ENCODE measurements at regions not wholly inside any gene's neighbourhood (a gene's known extent, or its start where the extent isn't known, plus 50 kb on each side); places are given as distances from the start of the nearest gene placed in this dataset.
"Not testable (repeated sequence)": the region's sequence is repeated elsewhere in the genome, so short reads cannot be mapped to it uniquely, and the experiment has no call there.

GRCh38 chr3:99315896-99316295 is 322.5 kb upstream of the COL8A1 start:
- DNase-seq, result no peak

DNA sequence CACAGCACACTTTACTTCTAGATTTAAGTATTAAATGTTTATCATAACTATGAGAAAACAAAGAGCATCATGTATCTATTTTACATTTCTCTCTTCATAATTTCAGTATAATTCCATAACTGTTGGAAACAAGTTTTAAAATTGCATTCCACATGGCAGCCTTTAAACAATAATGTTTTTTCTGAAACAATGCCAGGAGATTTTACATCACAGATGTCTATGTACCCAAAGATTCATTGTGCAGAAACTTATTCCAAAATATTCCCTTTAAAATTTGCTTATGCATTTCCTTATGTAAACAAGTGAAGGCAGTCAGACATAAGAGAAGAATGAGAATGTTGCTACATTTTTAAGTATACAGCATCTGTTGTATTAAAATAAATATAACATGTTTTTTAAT is 324.9 kb upstream of the COL8A1 start:
- DNase-seq, result no peak

DNA sequence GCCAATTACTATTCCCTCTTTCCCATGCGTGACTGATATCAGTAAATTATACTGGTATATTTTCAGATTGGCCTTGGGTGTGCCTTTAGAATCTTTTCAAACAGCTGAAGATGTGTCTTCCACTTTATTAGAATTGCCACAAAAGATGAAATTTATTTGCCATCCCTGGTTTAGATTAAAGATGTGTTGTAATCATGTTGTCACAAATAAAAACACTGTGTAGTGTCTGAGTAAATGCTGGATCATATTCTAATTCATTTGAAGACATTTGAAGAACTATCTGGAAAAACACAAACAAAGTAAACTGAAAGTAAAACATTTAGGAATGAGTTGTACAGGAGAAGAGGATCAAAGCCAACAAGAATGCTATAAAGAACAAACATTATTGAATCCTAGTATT is 339.7 kb upstream of the COL8A1 start:
- DNase-seq, result no peak

DNA sequence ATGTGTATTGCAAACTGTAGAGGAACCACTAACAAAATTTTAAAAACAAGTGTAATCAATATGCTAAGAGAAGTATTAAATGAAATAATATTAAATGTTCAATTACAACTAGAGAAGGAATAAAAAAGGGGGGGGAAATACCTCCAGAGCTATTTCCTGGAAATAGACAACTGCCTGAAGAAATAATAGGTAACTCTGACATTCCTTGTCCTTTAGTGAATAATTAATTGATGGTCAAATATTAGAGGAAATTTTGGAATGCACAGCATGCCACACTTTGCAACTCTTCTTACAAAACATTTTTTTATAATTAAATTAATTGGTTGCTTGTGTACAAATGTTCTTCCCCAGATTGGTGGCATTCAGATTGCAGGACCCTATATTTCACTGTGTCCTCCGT is 342.6 kb upstream of the COL8A1 start:
- no peak for DNase-seq

- not testable (repeated sequence) for DNase-seq
These were observed 344.3 kb upstream of the COL8A1 start for GRCh38 chr3:99294092-99294491.

DNA sequence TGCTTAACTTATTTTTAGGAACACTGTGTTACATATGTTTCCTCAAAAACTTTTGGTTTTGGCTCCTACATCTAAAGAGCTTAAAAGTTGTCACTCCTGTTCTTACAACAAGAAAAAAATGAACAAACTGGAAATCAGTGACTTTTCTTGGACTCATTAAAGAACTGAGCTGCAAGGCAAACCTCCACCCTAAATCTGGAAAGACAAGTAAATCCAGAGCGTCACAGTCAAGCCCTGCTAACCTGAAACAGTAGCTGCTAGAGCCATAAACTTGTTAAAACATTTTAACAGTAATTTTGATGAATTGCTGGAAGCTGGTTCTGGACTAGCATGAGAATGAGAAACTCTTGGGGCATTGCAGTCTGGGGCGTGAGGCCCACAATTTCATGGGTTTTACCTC is 350.5 kb upstream of the COL8A1 start:
- no peak for DNase-seq

- no peak for DNase-seq
These were observed 352.0 kb upstream of the COL8A1 start for GRCh38 chr3:99286266-99286845.

DNA sequence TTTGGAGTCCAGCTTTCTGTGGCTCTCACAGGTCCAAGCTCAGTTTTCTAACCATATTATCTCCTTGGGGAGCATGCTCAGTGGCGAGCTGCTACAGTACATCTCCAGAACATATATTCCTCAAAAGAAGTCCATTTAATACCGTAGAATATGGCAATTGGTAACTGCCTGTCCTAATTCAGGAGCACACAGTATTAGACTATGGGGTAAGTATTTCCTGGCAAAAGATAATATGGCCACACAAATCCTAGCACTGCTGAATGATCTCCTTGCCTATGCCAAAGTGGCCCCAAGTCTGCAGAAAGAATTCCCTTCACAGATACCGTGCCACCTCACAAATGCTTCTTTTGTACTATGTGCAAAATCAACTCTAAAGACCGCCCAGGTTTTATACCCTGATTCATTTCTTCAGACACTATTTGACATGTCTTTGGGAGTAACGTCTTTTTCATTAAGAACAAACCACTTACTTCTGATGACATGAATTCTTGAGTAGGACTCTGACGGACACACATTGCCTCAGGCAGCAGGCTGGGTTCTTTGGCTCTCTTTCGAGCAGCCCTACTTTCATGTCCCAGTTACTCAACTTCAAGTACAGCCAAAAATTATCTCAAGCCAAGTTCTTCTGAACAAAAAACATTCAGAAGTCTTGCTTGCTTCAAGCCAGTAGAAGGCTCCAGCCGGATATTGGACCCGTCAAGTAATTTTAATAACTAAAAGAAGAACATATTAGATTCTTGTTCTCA is 368.3 kb upstream of the DCBLD2 start:
- no peak for DNase-seq

DNA sequence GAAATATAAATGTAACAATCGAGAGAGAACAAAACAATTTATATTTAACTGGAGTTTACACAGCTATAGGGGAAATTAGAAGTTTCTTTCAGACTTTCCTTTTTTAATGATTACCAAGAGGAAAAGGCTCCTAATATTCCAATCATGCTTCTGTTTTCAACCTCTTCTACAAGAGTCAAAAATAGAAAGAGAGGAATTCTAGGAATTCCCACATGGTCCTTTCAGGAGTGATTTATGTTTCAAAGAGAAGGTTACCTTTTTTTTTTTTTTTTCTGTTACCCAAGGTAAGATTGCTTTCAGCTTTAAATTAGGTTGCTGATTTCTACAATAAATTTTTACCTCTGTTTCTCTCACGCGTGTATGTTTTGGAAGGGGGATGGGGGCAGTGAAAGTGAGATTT is 355.3 kb upstream of the DCBLD2 start:
- DNase-seq, result no peak

DNA sequence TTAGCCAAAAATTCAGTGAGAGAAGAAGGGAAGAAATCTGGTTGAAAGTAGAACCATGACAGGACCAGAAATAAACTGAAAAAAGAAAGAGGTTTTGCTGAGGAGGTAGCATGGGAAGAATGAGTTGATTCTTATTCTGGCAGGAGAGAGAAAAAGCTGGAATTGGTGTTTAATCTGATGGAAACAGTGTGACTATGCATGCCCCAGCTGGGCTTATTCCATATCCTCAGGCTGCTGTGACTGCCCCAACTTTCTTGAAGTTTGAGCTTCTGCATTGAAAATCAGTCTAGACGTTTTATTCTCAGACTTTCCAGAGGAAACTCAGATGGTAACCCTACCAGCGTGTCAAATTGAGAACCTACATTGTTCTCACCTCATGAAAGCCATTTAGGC is 352.5 kb upstream of the DCBLD2 start:
- no peak for DNase-seq

DNA sequence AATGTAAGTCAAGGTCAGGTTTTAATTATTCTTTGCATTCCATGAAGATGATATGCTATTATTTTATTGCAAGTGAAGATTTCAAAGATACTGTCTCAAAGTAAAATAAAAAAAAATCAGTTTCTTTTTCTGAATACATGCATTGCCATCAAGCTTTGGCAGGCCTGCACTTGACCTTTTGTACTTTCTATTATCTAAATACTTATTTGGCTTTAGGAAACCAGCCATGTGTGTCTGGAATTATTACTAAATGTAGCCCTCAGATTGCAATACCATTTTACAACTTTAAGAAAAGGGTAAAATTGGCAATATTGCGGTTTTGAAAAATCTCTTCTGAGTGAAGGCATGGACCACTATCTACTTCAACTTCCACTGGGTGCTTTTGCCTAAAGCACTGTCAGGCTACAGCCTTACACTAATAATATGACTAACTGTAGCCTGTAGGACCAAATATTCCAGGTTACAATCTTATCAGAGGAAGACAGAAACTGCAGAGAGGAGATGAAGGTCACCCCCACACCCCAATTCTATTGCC is 349.4 kb upstream of the DCBLD2 start:
- DNase-seq, result no peak

- DNase-seq, result no peak
These were observed 348.8 kb upstream of the DCBLD2 start for GRCh38 chr3:99250272-99250671.

DNA sequence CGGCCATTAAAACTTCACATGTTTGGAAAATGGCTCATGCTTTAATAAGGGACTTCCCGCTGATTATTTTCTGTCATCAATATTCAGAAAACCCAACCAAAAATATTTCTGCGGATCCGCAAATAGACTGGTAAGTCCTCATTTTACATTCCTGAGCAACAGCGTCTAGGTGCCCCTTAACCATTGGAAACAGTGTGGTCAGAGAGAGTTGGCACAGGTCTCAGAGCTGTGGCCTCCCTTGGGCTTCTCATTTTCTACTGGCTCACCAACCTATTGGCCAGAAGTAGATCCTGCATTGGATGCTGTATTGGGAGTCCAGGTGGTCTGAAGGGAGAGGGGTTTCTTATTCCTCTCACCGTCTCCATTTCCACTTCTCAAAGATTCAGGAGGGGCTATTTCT is 348.1 kb upstream of the DCBLD2 start:
- no peak for DNase-seq

- no peak for DNase-seq
These were observed 347.4 kb upstream of the DCBLD2 start for GRCh38 chr3:99248913-99249312.

GRCh38 chr3:99248130-99248529 is 346.6 kb upstream of the DCBLD2 start:
- no peak for DNase-seq

GRCh38 chr3:99246010-99246654 is 344.6 kb upstream of the DCBLD2 start:
- DNase-seq, result no peak

DNA sequence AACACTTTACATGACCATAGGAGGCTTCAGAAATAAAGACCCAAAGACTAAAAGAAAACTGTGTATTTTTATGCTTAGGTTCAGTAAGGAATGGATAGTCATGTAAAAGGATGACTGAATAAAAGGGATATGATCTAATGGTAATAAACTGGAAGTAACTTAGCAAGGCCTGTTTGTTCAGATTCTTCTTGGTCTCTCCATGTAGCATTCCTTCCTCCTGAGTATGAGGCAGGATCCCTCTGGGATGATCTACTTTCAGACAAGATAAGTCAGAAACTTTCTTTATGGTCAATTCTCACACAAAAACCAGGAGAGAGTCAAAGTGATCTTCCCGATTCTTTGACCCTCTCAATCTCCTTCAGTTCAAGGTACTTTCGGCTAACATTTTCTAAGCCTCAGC is 340.8 kb upstream of the DCBLD2 start:
- DNase-seq, result no peak

DNA sequence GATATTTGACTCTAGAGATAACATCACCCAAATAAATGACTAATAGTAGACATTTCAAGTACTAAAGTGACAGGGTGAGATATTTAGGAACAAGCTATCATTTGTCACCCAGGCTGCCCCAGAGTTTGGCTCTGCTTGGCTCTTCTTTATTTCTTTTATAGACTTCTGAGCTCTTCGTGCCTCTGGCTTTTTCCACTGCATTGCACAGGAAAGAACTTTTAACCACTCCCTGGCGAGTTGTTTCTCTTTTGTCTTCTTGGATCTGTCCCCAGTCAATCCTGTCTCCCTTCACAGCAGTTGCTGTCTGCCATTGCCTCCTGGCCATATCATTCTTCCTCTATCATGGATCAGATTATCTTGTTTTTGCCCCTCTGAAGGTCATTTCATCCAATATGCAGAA is 339.2 kb upstream of the DCBLD2 start:
- no peak for DNase-seq

DNA sequence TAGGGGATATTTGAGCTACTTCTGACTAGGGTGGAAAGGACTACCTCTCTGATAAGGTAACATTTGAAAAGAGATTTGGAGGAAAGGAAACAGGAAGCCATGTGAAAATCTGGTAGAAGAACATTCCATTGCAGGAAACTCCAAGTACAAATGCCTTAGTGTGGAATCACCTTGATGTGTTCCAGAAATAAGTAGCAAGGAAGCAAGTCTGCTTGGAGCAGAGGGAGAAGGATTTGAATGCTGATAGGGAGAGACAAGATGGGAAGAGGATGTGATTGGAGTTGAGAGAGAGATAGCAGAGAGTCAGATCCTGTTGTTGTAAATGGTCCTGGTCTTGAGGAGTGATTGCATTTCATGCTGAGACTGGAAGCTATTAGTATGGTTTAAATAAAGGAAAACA is 335.1 kb upstream of the DCBLD2 start:
- DNase-seq, result no peak

GRCh38 chr3:99232696-99233095 is 331.2 kb upstream of the DCBLD2 start:
- DNase-seq, result no peak

- DNase-seq, result no peak
These were observed 317.0 kb upstream of the DCBLD2 start for GRCh38 chr3:99218468-99218867.

DNA sequence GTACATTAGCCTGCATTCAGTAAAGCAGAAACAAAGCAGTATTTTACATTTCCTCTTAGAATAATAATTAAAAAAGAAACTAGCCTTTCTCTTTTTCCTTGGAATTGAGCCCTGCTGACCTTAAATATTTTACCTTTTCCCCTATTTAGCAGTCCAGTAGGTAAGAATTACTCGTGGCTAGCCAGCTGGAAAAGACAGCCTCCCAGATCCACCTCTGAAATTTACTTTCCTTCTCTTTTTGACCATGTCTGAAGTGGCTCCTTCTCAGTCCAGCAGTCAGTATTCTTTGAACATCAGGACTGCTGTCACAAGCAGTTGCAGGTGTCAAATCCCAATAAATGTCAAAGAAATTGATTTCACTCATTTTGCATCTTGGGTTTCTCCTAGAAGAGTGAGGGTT is 311.5 kb upstream of the DCBLD2 start:
- no peak for DNase-seq

GRCh38 chr3:99211309-99211708 is 309.8 kb upstream of the DCBLD2 start:
- no peak for DNase-seq

DNA sequence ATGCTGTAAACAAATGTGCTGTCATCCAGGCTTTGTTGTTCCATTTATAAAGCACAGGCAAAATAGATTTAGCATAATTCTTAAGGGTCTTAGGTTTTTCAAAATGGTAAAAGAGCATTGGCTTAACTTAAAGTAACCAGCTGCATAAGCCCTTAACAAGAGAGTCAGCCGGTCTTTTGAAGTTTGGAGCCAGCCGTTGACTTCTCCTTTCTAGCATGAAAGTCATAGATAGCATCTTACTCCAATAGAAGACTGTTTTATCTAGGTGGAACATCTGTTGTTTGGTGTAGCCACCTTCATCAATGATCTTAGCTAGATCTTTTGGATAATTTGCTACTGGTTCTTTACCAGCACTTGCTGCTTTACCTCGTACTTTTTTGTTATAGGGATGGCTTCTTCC is 297.5 kb upstream of the DCBLD2 start:
- DNase-seq, result no peak
